ENCODE measurements at regions not wholly inside any gene's neighbourhood (a gene's known extent, or its start where the extent isn't known, plus 50 kb on each side); places are given as distances from the start of the nearest gene placed in this dataset.

DNA sequence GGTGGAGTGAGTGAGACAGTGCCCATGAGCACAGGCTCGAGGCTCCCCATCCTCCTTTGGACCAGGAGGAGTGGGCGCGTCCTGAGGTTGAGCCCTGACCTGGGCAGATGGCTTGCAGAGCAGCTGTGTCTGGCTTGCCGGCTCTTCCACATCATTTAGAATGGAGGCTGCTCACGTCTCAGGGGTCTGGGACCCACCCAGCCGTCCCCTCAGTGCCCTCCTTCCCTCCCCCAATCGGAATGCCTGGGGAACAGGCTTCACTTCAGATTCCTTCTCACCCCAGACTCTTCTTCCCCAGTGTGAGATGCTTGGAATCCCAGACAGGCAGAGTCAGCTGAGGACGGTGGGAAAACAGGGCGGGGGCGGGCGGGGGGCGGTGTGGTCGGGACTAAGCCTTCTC, 968.6 kb upstream of the ZNF722 start:
- Histone ChIP-seq H3K9me3 (no peaks in the 10 kb centered on the region), H3K27ac (no peak overlapping the region), H3K27me3 (no peaks in the 10 kb centered on the region), H3K36me3 (ENCODE audit: low read depth, missing control alignments) (no peaks in the 10 kb centered on the region), H3K4me1 (peaks cover 17% of the 10 kb centered on the region), H3K4me3 (no peak overlapping the region)
- intact Hi-C loops (cut with DNase I; ENCODE audit: low total_unique reads) = no loop called here
- 36 to 47% methylated on average over 7 to 13 of the region's 13 CpGs for WGBS, 2 donors
- DNase-seq = no peak
- TF ChIP-seq CTCF (IDR thresholded peaks at IDR 0.05) = no peak
- no peak for TF ChIP-seq POLR2A (IDR thresholded peaks at IDR 0.05)

DNA sequence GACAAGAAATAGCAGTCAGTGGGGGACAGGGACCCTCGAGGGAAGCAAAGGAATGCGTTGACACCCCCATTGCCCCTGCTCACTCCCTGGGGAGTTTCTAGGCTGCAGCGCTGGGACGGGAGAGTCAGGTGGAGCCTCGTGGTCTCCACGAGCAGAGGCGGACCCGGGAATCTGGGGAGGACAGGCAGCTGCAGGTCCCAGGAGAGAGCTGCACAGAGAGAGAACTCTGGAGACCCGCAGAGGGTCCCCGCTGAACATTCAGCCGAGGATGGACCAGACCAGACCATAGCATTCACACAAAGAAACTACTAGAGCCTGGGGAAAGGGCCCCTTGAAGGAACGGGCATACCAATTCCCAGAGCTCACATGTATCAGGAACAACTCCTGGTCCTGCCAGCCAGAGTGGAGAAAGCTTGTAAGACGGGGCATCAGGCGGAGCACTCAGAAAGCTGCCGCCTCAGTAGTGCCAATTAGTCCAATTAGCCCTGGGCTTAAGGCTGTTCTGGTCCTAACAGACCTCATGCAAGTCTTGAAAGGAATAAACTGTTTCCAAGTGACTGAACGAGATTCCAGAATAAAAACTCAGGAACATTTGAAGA, 966.7 kb upstream of the ZNF722 start:
- no peaks in the 10 kb centered on the region for H3K9me3 ChIP-seq

DNA sequence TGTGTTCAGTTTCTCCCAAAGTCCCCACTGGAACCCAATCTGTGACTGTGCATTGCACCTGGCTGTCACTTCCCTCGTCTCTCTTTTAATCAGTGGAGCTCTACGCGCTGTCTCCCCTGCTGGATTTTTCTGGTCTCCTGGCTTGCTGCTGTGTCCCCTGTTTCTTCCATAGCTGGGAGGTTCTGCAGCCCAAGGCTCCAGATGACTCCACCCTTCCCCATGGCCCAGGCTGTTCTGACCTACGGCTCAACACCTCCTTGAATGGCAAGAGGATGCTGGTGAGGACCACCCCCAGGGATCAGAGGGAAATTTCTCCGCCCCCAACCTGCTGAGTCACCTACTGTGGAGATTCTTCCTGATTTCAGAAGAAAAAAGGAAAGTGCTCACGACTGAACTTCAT, 961.4 kb upstream of the ZNF722 start:
- no peak for DNase-seq
- Histone ChIP-seq H3K4me1 (peaks cover 15% of the 10 kb centered on the region), H3K27ac (no peak overlapping the region), H3K27me3 (no peaks in the 10 kb centered on the region), H3K4me3 (no peak overlapping the region), H3K9me3 (no peaks in the 10 kb centered on the region), H3K36me3 (ENCODE audit: low read depth, missing control alignments) (no peaks in the 10 kb centered on the region)
- intact Hi-C loops (cut with DNase I; ENCODE audit: low total_unique reads) = no loop called here
- WGBS, 2 donors = 70 to 75% methylated on average over 6 of the region's 6 CpGs
- no peak for TF ChIP-seq POLR2A (IDR thresholded peaks at IDR 0.05)
- TF ChIP-seq CTCF (IDR thresholded peaks at IDR 0.05) = no peak

More for the DNA sequence above, 966.7 kb upstream of the ZNF722 start:
- no peaks in the 10 kb centered on the region for H3K27me3 ChIP-seq
- peaks cover 17% of the 10 kb centered on the region for H3K4me1 ChIP-seq
- WGBS, 2 donors = 51 to 70% methylated on average over 11 to 16 of the region's 16 CpGs
- intact Hi-C loops (cut with DNase I; ENCODE audit: low total_unique reads) = no loop called here
- no peak for TF ChIP-seq CTCF (IDR thresholded peaks at IDR 0.05)
- no peak for TF ChIP-seq POLR2A (IDR thresholded peaks at IDR 0.05)
- no peak overlapping the region for H3K4me3 ChIP-seq
- no peak overlapping the region for H3K27ac ChIP-seq
- H3K36me3 ChIP-seq (ENCODE audit: low read depth, missing control alignments) = no peaks in the 10 kb centered on the region
- no peak for DNase-seq

DNA sequence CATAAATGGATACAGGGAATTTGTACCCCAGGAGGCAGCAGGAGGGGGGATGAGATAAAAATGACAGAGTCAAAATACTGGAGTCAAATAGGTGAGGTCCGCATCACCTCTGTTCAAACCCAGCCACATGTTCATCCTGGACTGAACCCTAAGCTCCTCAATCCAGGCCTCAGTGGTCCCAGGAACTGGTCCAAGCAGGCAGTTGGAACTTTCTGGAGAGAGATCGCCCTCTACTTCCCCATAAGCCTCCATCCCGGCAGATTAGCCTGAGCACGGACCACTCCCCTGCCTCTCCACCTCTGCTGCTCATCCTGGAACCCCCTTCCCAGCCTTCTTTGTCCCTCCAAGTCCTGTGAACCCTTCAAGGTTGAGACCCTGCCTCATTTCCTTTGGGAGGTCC, 959.7 kb upstream of the ZNF722 start:
- H3K36me3 ChIP-seq (ENCODE audit: low read depth, missing control alignments) = no peaks in the 10 kb centered on the region
- 78 to 95% methylated on average over 4 of the region's 4 CpGs for WGBS, 2 donors
- H3K27me3 ChIP-seq = no peaks in the 10 kb centered on the region
- H3K4me3 ChIP-seq = no peak overlapping the region
- no peak overlapping the region for H3K27ac ChIP-seq
- no peaks in the 10 kb centered on the region for H3K9me3 ChIP-seq
- TF ChIP-seq POLR2A (IDR thresholded peaks at IDR 0.05) (no peak), CTCF (IDR thresholded peaks at IDR 0.05) (no peak)
- H3K4me1 ChIP-seq = peaks cover 15% of the 10 kb centered on the region
- DNase-seq = no peak
- intact Hi-C loops (cut with DNase I; ENCODE audit: low total_unique reads) = no loop called here

GRCh38 chr7:63039882-63040281, 958.8 kb upstream of the ZNF722 start:
- DNase-seq = no peak
- Histone ChIP-seq H3K27me3 (no peaks in the 10 kb centered on the region), H3K9me3 (no peaks in the 10 kb centered on the region), H3K36me3 (ENCODE audit: low read depth, missing control alignments) (no peaks in the 10 kb centered on the region), H3K4me1 (peaks cover 15% of the 10 kb centered on the region), H3K27ac (no peak overlapping the region), H3K4me3 (no peak overlapping the region)
- TF ChIP-seq CTCF (IDR thresholded peaks at IDR 0.05) = no peak
- TF ChIP-seq POLR2A (IDR thresholded peaks at IDR 0.05) = no peak
- 86 to 94% methylated on average over 8 of the region's 8 CpGs for WGBS, 2 donors
- intact Hi-C loops (cut with DNase I; ENCODE audit: low total_unique reads) = no loop called here
